SHP77 (cell line): ENCODE measurements at regions not wholly inside any gene's neighbourhood (a gene's known extent, or its start where the extent isn't known, plus 50 kb on each side); places are given as distances from the start of the nearest gene placed in this dataset.
A peak's percentile ranks its signal among the peaks of the same experiment; 100 is the strongest.

Experiments
- DNase-seq, 2 experiments: peaks; one replicate each; lab custom pipeline; 2025; lab: John Stamatoyannopoulos, UW

- DNase-seq: no peak
Observed at GRCh38 chr12:24278832-24279231, 329.4 kb upstream of the SOX5 start.

GRCh38 chr12:24270965-24271364 is 321.5 kb upstream of the SOX5 start:
- DNase-seq: no peak

- no peak for DNase-seq
Observed at GRCh38 chr12:24270464-24270863, 321.0 kb upstream of the SOX5 start.

- no peak for DNase-seq
Observed at GRCh38 chr12:24268663-24269186, 319.3 kb upstream of the SOX5 start.

GRCh38 chr12:24266982-24267381 is 317.5 kb upstream of the SOX5 start:
- DNase-seq: no peak

- DNase-seq: no peak
Observed at GRCh38 chr12:24256684-24257083, 307.2 kb upstream of the SOX5 start.

GRCh38 chr12:24255920-24256665 is 306.6 kb upstream of the SOX5 start:
- DNase-seq: no peak

- no peak for DNase-seq
Observed at GRCh38 chr12:24252602-24253001, 303.1 kb upstream of the SOX5 start.

- DNase-seq: no peak
Observed at GRCh38 chr12:24246934-24247333, 297.5 kb upstream of the SOX5 start.

GRCh38 chr12:24246376-24246775 is 296.9 kb upstream of the SOX5 start:
- no peak for DNase-seq

- no peak for DNase-seq
Observed at GRCh38 chr12:24244801-24245200, 295.3 kb upstream of the SOX5 start.

GRCh38 chr12:24244231-24244630 is 294.8 kb upstream of the SOX5 start:
- no peak for DNase-seq

- no peak for DNase-seq
Observed at GRCh38 chr12:24240707-24241106, 291.2 kb upstream of the SOX5 start.

- no peak for DNase-seq
Observed at GRCh38 chr12:24233519-24234246, 284.2 kb upstream of the SOX5 start.

GRCh38 chr12:24232531-24232930 is 283.1 kb upstream of the SOX5 start:
- DNase-seq: no peak

- no peak for DNase-seq
Observed at GRCh38 chr12:24231298-24231697, 281.8 kb upstream of the SOX5 start.

GRCh38 chr12:24230061-24230701 is 280.7 kb upstream of the SOX5 start:
- DNase-seq: no peak

GRCh38 chr12:24229031-24229700 is 279.7 kb upstream of the SOX5 start:
- no peak for DNase-seq

GRCh38 chr12:24228371-24228770 is 278.9 kb upstream of the SOX5 start:
- DNase-seq: no peak

- no peak for DNase-seq
Observed at GRCh38 chr12:24227551-24227950, 278.1 kb upstream of the SOX5 start.

GRCh38 chr12:24226745-24227350 is 277.4 kb upstream of the SOX5 start:
- DNase-seq: peak in 1 of 2 experiments; percentile 2

GRCh38 chr12:24224401-24224800 is 274.9 kb upstream of the SOX5 start:
- no peak for DNase-seq
